GM18868 (cell line): ENCODE measurements at regions not wholly inside any gene's neighbourhood (a gene's known extent, or its start where the extent isn't known, plus 50 kb on each side); places are given as distances from the start of the nearest gene placed in this dataset.

ENCODE experiments used
- ATAC-seq: cut with Tn5 transposase; IDR thresholded peaks from one replicate; pipeline ENCODE4 v1.9.1; 2021; ENCODE audit warnings: mild to moderate bottlenecking, moderate library complexity; ENCODE audit not compliant: unreplicated experiment

GRCh38 chr2:120496759-120497158 lies 150.8 kb downstream of the INHBB start:
- ATAC-seq, result no peak

- ATAC-seq, result no peak
Measured at GRCh38 chr2:120497261-120497977, 151.5 kb downstream of the INHBB start.

GRCh38 chr2:120498121-120498520 lies 152.2 kb downstream of the INHBB start:
- ATAC-seq, result no peak

- no peak for ATAC-seq
Measured at GRCh38 chr2:120498576-120499394, 152.8 kb downstream of the INHBB start.

- ATAC-seq, result no peak
Measured at GRCh38 chr2:120499784-120500495, 154.0 kb downstream of the INHBB start.

GRCh38 chr2:120501591-120501990 lies 155.7 kb downstream of the INHBB start:
- ATAC-seq, result no peak

- no peak for ATAC-seq
Measured at GRCh38 chr2:120502357-120502756, 156.4 kb downstream of the INHBB start.

- no peak for ATAC-seq
Measured at GRCh38 chr2:120502761-120503160, 156.8 kb downstream of the INHBB start.

- no peak for ATAC-seq
Measured at GRCh38 chr2:120503206-120503792, 157.4 kb downstream of the INHBB start.

- ATAC-seq, result no peak
Measured at GRCh38 chr2:120503793-120504571, 158.0 kb downstream of the INHBB start.

GRCh38 chr2:120504936-120505705 lies 159.2 kb downstream of the INHBB start:
- ATAC-seq, result no peak

GRCh38 chr2:120508567-120509041 lies 162.7 kb downstream of the INHBB start:
- ATAC-seq, result no peak

- ATAC-seq, result no peak
Measured at GRCh38 chr2:120509213-120509815, 163.4 kb downstream of the INHBB start.

GRCh38 chr2:120509991-120510735 lies 164.2 kb downstream of the INHBB start:
- no peak for ATAC-seq

- no peak for ATAC-seq
Measured at GRCh38 chr2:120510751-120511395, 164.9 kb downstream of the INHBB start.

GRCh38 chr2:120511536-120511935 lies 165.6 kb downstream of the INHBB start:
- no peak for ATAC-seq

GRCh38 chr2:120511947-120512710 lies 166.2 kb downstream of the INHBB start:
- ATAC-seq, result no peak
